A673 (cell line): ENCODE measurements at regions not wholly inside any gene's neighbourhood (a gene's known extent, or its start where the extent isn't known, plus 50 kb on each side); places are given as distances from the start of the nearest gene placed in this dataset.

Experiments used
- CTCF ChIP-seq: fragments of 300-800, 200-600 bp; sonication (generic); conservative IDR thresholded peaks from 2 replicates; pipeline ENCODE4 v1.5.1; 2017; ENCODE audit warnings: low read depth, mild to moderate bottlenecking, antibody characterized with exemption, low read length, moderate library complexity, mixed read lengths
- EZH2 ChIP-seq: fragments of 200-600 bp; sonication (generic); IDR thresholded peaks from 2 replicates; pipeline ENCODE4 v1.6.1; 2017; ENCODE audit warnings: borderline replicate concordance, low read depth, mild to moderate bottlenecking, mixed read lengths, antibody characterized with exemption, low read length; ENCODE audit not compliant: poor library complexity, severe bottlenecking

DNA sequence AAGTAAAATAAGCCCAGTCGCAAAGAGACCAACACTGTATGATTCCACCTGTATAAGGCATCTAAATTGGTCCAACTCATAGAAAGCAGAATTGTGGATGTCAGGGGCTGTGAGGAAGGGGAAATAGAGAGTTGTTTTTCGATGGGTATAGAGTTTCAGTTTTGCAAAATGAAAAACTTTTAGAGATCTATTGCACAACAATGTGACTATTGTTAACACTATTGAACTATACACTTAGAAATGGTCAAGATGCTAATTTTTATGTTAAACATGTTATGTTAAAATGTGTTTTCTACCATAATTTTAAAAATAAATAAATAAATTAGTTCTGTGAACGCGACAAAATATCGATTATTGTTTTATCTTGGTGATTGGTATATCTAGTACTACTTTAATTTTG lies 192.4 kb downstream of the PTGER3 start:
- TF ChIP-seq CTCF (no peak), EZH2 (no peak)
